Neuronal stem cell (in vitro differentiated cells): ENCODE measurements at regions not wholly inside any gene's neighbourhood (a gene's known extent, or its start where the extent isn't known, plus 50 kb on each side); places are given as distances from the start of the nearest gene placed in this dataset.
"Not testable (repeated sequence)": the region's sequence is repeated elsewhere in the genome, so short reads cannot be mapped to it uniquely, and the experiment has no call there.

Source experiments
- DNase-seq: peaks from one replicate; pipeline ENCODE4 v3.0.0-alpha.2; 2013; ENCODE audit warnings: low spot score
- H2AFZ ChIP-seq: one replicate; pipeline ENCODE4 v1.6.1; 2013; ENCODE audit warnings: mild to moderate bottlenecking, low read length, inconsistent platforms
- H2AK5ac ChIP-seq: 2 replicates; pipeline ENCODE4 v1.6.1; 2013; ENCODE audit warnings: low read depth, mild to moderate bottlenecking, inconsistent platforms, low read length, moderate library complexity, mixed read lengths
- H2BK120ac ChIP-seq: 2 replicates; pipeline ENCODE4 v1.6.1; 2013; ENCODE audit warnings: low read depth, mild to moderate bottlenecking, inconsistent platforms, low read length, moderate library complexity, mixed read lengths
- H2BK12ac ChIP-seq: one replicate; pipeline ENCODE4 v1.6.1; 2013; ENCODE audit warnings: low read length, inconsistent platforms
- H2BK15ac ChIP-seq: 2 replicates; pipeline ENCODE4 v1.6.1; 2013; ENCODE audit warnings: mild to moderate bottlenecking, low read length, inconsistent platforms, mixed read lengths
- H2BK5ac ChIP-seq: one replicate; pipeline ENCODE4 v1.6.1; 2013; ENCODE audit warnings: inconsistent platforms, mild to moderate bottlenecking, low read length, moderate library complexity
- H3K14ac ChIP-seq: one replicate; pipeline ENCODE4 v1.6.1; 2013; ENCODE audit warnings: low read length, inconsistent platforms
- H3K18ac ChIP-seq: 2 replicates; pipeline ENCODE4 v1.6.1; 2013; ENCODE audit warnings: low read length, inconsistent platforms
- H3K23ac ChIP-seq: 2 replicates; pipeline ENCODE4 v1.6.1; 2013; ENCODE audit warnings: low read depth, mild to moderate bottlenecking, mixed read lengths, low read length, inconsistent platforms; ENCODE audit not compliant: poor library complexity
- H3K27ac ChIP-seq: replicated peaks from 3 replicates; pipeline ENCODE4 v1.5.1; 2013; ENCODE audit warnings: low read length, inconsistent platforms
- H3K27me3 ChIP-seq, 3 experiments: 2 replicates each; pipeline ENCODE4 v1.6.1; 2013; ENCODE audit warnings: low read length in 3 of 3, mild to moderate bottlenecking in 2 of 3, inconsistent platforms in 1 of 3, low read depth in 1 of 3, mixed read lengths in 1 of 3, moderate library complexity in 1 of 3; ENCODE audit not compliant: control insufficient read depth in 3 of 3, insufficient read depth in 3 of 3
- H3K36me3 ChIP-seq, 2 donors: replicated peaks in 1 of 2; 2 replicates each; pipeline ENCODE4 v1.6.1; 2013; ENCODE audit warnings: low read length in 2 of 2; ENCODE audit not compliant: control insufficient read depth in 2 of 2, insufficient read depth in 2 of 2
- H3K4ac ChIP-seq: 2 replicates; pipeline ENCODE4 v1.6.1; 2013; ENCODE audit warnings: inconsistent platforms, mild to moderate bottlenecking, low read length, moderate library complexity
- H3K4me1 ChIP-seq, 2 donors: 1 replicate in 1 of 2; 2 replicates in 1 of 2; pipeline ENCODE4 v1.6.1; 2013; ENCODE audit warnings: low read length in 2 of 2, low read depth in 1 of 2; ENCODE audit not compliant: control insufficient read depth in 2 of 2, insufficient read depth in 1 of 2
- H3K4me2 ChIP-seq: one replicate; pipeline ENCODE4 v1.6.1; 2013; ENCODE audit warnings: mild to moderate bottlenecking, low read length, inconsistent platforms; ENCODE audit not compliant: insufficient read depth, poor library complexity, severe bottlenecking
- H3K4me3 ChIP-seq, 2 donors: 2 replicates each; pipeline ENCODE4 v1.5.1; 2013; ENCODE audit warnings: low read length in 2 of 2, mild to moderate bottlenecking in 2 of 2, inconsistent platforms in 1 of 2, moderate library complexity in 1 of 2
- H3K79me1 ChIP-seq: one replicate; pipeline ENCODE4 v1.6.1; 2013; ENCODE audit warnings: low read depth, mild to moderate bottlenecking, inconsistent platforms, low read length, moderate library complexity
- H3K9ac ChIP-seq: one replicate; pipeline ENCODE4 v1.6.1; 2013; ENCODE audit warnings: mild to moderate bottlenecking, low read depth, low read length, inconsistent platforms; ENCODE audit not compliant: poor library complexity
- H3K9me3 ChIP-seq, 2 donors: replicated peaks in 1 of 2; 2 replicates each; pipeline versions ENCODE3 to v1.6.1; 2013; ENCODE audit warnings: low read length in 2 of 2, mild to moderate bottlenecking in 2 of 2, inconsistent platforms in 1 of 2, low read depth in 1 of 2, mixed read lengths in 1 of 2, moderate library complexity in 1 of 2; ENCODE audit not compliant: control insufficient read depth in 2 of 2, insufficient read depth in 1 of 2
- H4K8ac ChIP-seq: one replicate; pipeline ENCODE4 v1.6.1; 2013; ENCODE audit warnings: low read depth, mild to moderate bottlenecking, inconsistent platforms, low read length, moderate library complexity
- H4K91ac ChIP-seq: one replicate; pipeline ENCODE4 v1.6.1; 2013; ENCODE audit warnings: low read length, low read depth, mild to moderate bottlenecking, inconsistent platforms; ENCODE audit not compliant: poor library complexity
- WGBS, 2 donors: extraction: QIAGEN DNeasy Blood & Tissue Kit; methylation state at CpG; one replicate each; pipeline ENCODE4 v1.1.7; 2013; ENCODE audit warnings: missing lambda C conversion rate in 2 of 2, mixed read lengths in 1 of 2; ENCODE audit not compliant: insufficient read length in 2 of 2, insufficient replicate concordance in 1 of 2; ENCODE audit errors: extremely low coverage in 2 of 2; 5-methylcytosine and 5-hydroxymethylcytosine counted together

DNA sequence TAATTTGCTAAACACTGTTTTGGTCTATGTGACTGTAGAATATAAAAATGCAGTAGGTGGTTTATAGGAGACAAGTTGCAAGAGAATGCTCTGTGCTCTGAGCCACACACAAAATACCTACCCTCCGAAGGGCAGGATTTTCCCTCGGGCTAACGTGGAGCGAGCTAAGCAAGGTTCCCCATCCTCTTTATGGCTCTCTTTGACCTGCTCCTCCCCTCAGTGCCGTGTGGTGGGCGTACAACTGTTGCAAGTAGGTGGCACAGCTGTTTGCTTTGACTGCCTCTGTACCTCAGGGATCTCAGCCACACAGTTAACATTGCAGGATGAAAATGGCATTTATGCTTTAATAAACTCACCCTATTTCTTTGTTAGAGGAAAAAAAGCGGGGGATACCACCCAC, 339.1 kb downstream of the SATB1 start:
- H3K36me3 ChIP-seq: no peaks in the 10 kb centered on the region
- no peak for DNase-seq

DNA sequence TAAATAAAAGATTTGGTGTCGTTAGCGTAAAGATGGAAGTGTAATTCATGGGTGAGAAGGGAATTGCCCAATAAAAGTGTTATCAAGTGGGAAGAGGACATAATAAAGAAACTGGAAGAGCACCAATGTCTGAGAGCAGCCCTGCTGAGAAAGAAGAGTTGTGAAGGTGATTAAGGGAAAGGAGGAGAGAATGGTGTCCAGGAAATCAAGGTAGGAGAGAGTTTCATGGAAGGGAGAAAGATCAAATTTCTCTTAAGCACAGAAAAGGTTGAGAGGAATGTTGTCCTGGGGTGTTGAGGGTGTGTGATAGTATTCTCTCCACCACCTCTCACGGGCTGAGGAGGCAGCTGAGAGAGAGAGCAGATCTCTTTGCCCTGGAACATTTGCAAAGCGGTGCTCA, 339.7 kb downstream of the SATB1 start:
- peaks cover 0 to 3% of the 10 kb centered on the region in 2 donors for H3K9me3 ChIP-seq
- no peak overlapping the region for H3K4ac ChIP-seq
- no peak overlapping the region for H4K91ac ChIP-seq
- no peak overlapping the region for H2AK5ac ChIP-seq
- H2AFZ ChIP-seq: no peak overlapping the region
- H3K14ac ChIP-seq: no peak overlapping the region
- no peak overlapping the region for H3K4me3 ChIP-seq
- H4K8ac ChIP-seq: no peak overlapping the region
- H3K18ac ChIP-seq: no peak overlapping the region
- peaks cover 0 to 3% of the 10 kb centered on the region in 2 donors for H3K4me1 ChIP-seq
- no peak overlapping the region for H3K4me2 ChIP-seq
- H2BK15ac ChIP-seq: no peak overlapping the region
- H3K27me3 ChIP-seq: no peaks in the 10 kb centered on the region
- H2BK5ac ChIP-seq: no peak overlapping the region
- no peak overlapping the region for H3K9ac ChIP-seq
- no peaks in the 10 kb centered on the region for H3K36me3 ChIP-seq
- H2BK120ac ChIP-seq: no peak overlapping the region
- H3K79me1 ChIP-seq: no peaks in the 10 kb centered on the region
- 100% methylated on average over 2 of the region's 4 CpGs for WGBS, 2 donors
- no peak overlapping the region for H3K23ac ChIP-seq
- H2BK12ac ChIP-seq: no peak overlapping the region
- DNase-seq: no peak
- no peak overlapping the region for H3K27ac ChIP-seq

More for the DNA sequence above, 339.1 kb downstream of the SATB1 start:
- WGBS, 2 donors: no CpG with 5 or more reads among the region's 7 CpGs
- no peak overlapping the region for H2BK120ac ChIP-seq
- H3K27ac ChIP-seq: no peak overlapping the region
- no peak overlapping the region for H2BK5ac ChIP-seq
- H3K18ac ChIP-seq: no peak overlapping the region
- no peak overlapping the region for H4K91ac ChIP-seq
- H3K79me1 ChIP-seq: no peaks in the 10 kb centered on the region
- no peak overlapping the region for H3K4ac ChIP-seq
- no peak overlapping the region for H3K4me2 ChIP-seq
- H3K4me1 ChIP-seq: peaks cover 0 to 3% of the 10 kb centered on the region in 2 donors
- no peak overlapping the region for H3K23ac ChIP-seq
- H3K9ac ChIP-seq: no peak overlapping the region
- no peaks in the 10 kb centered on the region for H3K27me3 ChIP-seq
- no peak overlapping the region for H4K8ac ChIP-seq
- H2AK5ac ChIP-seq: no peak overlapping the region
- H3K4me3 ChIP-seq: no peak overlapping the region
- H2AFZ ChIP-seq: no peak overlapping the region
- H2BK12ac ChIP-seq: no peak overlapping the region
- H3K14ac ChIP-seq: no peak overlapping the region
- peaks cover 0 to 3% of the 10 kb centered on the region in 2 donors for H3K9me3 ChIP-seq
- H2BK15ac ChIP-seq: no peak overlapping the region

GRCh38 chr3:18083273-18083590, 340.8 kb upstream of the TBC1D5 start:
- H3K4me1 ChIP-seq, H3K23ac ChIP-seq, H2AFZ ChIP-seq, H3K4ac ChIP-seq, H3K4me3 ChIP-seq, H3K9me3 ChIP-seq, H3K27me3 ChIP-seq, H3K4me2 ChIP-seq, H3K27ac ChIP-seq, H2BK120ac ChIP-seq, H2BK15ac ChIP-seq, H2BK5ac ChIP-seq, H3K36me3 ChIP-seq, H3K14ac ChIP-seq, H4K8ac ChIP-seq, H2AK5ac ChIP-seq, H2BK12ac ChIP-seq, DNase-seq, H4K91ac ChIP-seq, H3K79me1 ChIP-seq, H3K18ac ChIP-seq, H3K9ac ChIP-seq: not testable (repeated sequence)
- WGBS, 2 donors: no CpG with 5 or more reads among the region's 1 CpG

DNA sequence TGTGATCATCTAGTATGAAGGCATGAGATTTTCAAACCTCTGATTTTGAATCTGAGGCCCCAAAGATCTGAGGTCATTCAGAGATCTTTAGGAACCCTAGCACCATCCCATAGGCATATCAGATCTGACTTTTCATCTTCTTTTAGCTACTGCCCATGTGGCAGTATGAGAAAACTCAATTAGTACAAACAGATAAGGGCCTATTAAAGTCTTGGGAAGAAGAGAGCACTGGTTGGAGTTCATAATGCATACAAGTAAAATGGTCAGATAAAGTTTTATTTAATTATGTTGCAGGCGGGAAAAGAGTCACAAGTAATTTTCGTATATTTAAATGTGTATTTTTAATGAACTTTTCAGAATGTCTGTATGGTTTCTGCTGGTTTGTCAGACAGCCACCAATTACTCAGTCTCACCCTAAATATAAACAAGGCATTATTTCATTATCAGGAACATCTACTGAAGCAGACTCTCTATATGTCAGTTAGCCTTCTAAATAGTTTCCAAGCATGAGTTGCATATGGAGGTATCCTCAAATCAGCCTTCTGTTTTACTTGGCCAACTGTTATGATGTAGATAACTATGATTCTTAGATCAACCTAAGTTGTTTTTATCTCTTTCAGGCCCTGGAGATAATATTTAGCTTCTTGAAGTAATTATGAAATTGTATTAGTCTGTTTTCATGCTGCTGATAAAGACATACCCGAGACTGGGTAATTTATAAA, 340.3 kb upstream of the TBC1D5 start:
- Histone ChIP-seq H4K91ac (no peak overlapping the region), H2BK120ac (no peak overlapping the region), H2AFZ (no peak overlapping the region), H4K8ac (no peak overlapping the region), H3K4me1 (peaks cover 0 to 3% of the 10 kb centered on the region in 2 donors), H3K18ac (no peak overlapping the region), H2BK15ac (no peak overlapping the region), H3K27me3 (no peaks in the 10 kb centered on the region), H2BK12ac (no peak overlapping the region), H3K4me3 (no peak overlapping the region), H3K23ac (no peak overlapping the region), H2BK5ac (no peak overlapping the region), H3K14ac (no peak overlapping the region), H3K9me3 (no peaks in the 10 kb centered on the region), H3K4me2 (no peak overlapping the region), H3K36me3 (no peaks in the 10 kb centered on the region), H3K27ac (no peak overlapping the region), H3K9ac (no peak overlapping the region), H3K79me1 (no peaks in the 10 kb centered on the region), H3K4ac (no peak overlapping the region), H2AK5ac (no peak overlapping the region)
- DNase-seq: no peak
- WGBS, 2 donors: 100% methylated on average over 1 of the region's 3 CpGs; no CpG with 5 or more reads in 1 of the 2 donors
